Fibroblast of upper back skin (primary cell): ENCODE measurements at regions not wholly inside any gene's neighbourhood (a gene's known extent, or its start where the extent isn't known, plus 50 kb on each side); places are given as distances from the start of the nearest gene placed in this dataset.
"Not testable (repeated sequence)": the region's sequence is repeated elsewhere in the genome, so short reads cannot be mapped to it uniquely, and the experiment has no call there.

Experiments
- DNase-seq: peaks from one replicate; pipeline ENCODE4 v3.0.0-alpha.2; 2013

- DNase-seq: no peak
These were observed 198.3 kb downstream of the OTOL1 start for GRCh38 chr3:161694682-161695564.

- DNase-seq: no peak
These were observed 199.2 kb downstream of the OTOL1 start for GRCh38 chr3:161695811-161696210.

- DNase-seq: no peak
These were observed 204.4 kb downstream of the OTOL1 start for GRCh38 chr3:161700998-161701397.

DNA sequence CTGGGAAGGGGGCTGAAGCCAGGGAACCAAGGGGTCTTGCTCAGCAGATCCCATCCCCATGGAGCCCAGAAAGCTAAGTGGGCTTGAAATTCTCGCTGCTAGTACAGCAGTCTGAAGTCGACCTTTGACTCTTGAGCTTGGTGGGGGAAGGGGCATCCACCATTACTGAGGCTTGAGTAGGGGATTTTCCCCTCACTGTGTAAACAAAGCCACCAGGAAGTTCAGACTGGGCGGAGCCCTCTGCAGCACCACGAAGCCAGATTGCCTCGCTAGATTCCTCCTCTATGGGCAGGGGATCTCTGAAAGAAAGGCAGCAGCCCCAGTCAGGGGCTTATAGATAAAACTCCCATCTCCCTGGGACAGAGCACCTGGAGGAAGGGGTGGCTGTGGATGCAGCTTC is 210.6 kb downstream of the OTOL1 start:
- not testable (repeated sequence) for DNase-seq

DNA sequence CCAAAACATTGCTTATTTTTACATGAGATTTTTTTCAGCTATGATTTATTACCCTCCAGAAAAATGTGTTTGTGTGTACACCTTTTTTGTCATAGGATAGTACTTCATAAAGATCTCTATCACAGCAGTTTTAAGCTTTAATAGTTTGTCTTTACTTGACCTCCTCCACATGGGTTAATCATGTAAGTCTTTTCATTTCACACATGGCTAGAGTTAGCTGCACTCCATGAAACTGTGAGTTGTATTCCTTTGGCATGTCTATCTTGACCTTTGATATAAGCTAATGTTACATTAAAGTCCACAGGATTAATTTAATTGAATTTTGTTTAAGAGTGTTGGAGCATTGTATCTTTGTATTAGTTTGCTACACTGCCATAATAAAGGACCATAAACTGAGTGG is 217.1 kb downstream of the OTOL1 start:
- DNase-seq: no peak

- no peak for DNase-seq
These were observed 235.4 kb downstream of the OTOL1 start for GRCh38 chr3:161731968-161732367.

DNA sequence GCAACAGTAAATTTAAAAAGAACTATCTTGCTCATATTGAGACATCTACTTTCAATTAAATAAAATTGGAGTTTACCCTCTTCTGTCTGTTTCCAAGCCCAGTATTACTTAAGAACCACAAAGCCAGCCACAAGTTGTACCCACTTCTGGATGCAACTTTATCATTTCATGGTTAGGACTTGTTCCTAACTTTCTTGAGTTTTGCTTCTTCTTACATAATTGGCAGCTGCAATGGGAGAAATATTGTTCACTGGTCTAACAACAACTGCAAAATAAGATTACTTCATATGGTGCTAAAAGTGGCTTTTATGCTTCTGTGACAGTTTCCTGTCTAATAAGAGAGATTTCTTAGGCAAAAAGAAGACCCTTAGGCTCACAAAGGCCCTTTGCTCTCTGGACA is 240.6 kb downstream of the OTOL1 start:
- no peak for DNase-seq

DNA sequence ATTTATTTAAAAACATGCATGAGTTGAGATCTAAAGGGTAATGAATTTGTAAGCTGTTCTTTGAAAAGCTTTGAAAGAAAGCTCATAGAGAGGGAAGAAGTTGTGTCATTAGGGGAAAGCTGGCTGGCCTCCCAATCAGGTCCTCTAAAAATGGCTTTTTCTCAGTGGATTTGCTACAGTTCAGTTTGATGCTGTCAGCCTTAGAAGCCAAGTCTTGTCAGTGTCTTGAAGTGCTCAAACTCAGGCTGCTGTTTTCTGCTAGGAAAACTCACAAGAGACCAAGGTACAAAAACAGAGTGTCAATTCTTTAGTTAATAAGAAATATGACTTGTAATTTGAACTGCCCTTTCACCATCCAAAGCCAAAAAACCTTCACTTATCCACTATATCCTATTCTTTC is 243.8 kb downstream of the OTOL1 start:
- no peak for DNase-seq

- DNase-seq: no peak
These were observed 247.8 kb downstream of the OTOL1 start for GRCh38 chr3:161744366-161744765.

DNA sequence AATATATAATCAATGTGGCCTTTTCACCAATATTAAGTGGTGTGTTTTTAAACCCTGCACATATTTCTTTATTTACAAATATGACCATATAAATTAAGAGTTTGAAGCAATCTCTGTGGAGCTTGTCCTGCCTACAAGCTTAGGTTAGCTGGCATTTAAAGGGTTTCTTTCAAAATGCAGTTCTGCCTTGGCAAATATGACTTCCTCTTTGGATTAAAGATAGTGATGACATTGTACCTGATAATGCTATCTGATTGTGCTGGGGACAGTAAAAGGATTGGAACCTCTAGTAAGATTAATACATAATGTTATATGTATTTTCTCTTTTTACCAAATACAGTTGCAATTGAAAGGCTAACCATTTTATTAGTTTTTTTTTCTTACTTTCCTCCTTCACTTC is 249.1 kb downstream of the OTOL1 start:
- no peak for DNase-seq

DNA sequence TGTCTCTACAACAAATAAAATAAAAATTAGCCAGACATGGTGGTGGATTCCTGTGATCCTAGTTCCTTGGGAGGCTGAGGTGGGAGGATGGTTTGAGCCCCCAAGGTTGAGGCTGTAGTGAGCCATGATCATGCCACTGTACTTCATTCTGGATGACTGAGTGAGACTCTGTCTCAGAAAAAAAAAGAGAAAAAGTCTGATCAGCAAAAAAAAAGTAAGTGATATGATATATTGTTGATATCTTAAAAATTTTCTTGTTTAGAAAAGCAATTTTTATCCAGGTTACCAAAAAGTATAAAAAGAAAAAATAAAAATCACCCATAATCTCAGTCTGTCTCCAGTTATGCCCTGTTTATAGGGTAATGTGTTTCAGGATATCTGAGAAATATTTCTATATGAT is 251.4 kb downstream of the OTOL1 start:
- DNase-seq: no peak

DNA sequence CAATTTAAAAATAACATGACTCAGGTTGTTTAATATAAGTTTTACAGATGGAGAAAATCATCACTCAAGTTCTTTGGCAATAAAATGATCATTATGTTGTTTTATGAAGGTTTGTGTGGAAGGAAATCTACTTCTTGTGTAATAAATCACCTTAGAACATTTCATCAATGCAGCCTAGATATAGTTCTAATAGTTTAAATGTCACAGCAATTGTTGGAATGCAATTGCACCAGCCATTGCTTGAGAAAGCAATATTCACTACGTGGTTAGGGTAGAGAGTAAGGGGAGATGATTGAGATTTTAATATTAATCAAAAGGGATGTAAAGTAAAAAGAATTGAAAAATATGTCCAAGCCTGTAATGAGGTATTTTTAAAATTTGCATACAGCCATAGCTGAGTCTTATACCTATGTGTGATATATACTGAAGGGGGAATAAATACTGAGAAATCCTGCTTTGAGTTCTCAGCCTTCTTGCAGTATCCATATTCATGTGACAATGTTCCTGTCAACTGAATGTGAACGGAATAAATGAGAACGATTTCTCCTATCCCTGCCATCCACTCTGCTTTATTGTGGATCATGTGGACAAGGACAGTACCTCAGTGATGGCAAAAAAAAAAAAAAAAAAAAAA is 257.9 kb downstream of the OTOL1 start:
- no peak for DNase-seq

- no peak for DNase-seq
These were observed 262.8 kb downstream of the OTOL1 start for GRCh38 chr3:161759444-161759843.

DNA sequence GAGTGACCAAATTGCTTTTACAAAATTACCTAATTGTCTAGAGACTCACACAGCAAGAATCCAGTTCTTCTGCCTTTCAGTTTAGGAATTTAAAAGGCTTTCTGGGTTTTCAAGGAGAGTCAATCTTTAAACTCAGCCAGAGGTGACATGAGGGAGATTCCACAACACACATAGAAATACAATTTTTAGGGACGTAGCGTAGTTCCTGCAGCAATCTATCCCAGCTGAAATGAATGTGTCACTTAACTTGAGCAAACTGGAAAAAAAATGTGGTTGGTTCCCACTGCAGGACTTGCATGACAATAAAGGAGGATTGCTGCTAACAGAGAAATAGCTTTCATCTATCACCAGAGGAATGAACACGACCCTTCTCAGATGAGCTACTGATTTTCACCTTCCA is 269.7 kb downstream of the OTOL1 start:
- no peak for DNase-seq

DNA sequence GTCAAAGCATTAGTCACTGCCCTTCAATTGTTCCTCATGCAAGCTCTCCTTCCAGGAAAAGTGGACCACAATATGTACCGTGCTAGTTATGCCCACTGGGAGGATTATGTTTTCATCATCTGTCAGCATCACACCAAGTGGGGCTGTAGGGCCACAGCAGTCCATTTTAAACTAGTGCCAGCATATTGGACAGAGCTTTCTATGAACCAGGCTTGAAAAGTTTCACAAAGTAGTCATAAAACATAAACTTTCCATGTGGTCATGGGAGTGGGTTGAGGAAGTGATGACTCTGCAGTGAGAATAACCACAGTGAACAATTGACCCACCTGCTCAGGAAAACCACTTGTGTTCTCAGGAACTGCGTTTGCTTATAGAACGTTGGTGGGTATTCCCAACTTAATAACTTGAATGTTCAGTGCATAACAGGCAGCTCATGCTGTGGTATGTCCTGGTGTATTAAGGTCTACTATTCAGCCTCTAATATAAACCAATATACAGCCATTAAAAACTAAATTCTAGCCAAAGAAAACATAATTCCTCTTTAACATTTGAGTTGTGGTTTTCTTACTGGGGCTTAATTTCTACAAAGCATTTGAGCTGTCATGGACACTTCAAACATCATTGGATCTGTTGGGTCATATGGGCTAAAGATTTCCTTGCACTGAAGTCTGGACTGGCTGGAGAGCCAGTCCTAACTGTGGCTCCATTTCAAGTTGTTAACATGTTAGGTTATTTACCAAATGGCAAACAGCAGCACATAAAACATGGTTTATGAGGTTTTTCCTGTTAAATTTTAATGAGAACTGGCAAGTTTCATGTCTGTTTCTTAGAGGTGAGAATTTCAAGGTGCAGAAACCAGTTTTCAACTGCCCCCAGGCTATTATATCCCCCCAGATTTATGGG is 274.1 kb downstream of the OTOL1 start:
- peak; percentile 1 for DNase-seq

- DNase-seq: no peak
These were observed 284.8 kb downstream of the OTOL1 start for GRCh38 chr3:161781381-161781780.

- DNase-seq: no peak
These were observed 296.8 kb downstream of the OTOL1 start for GRCh38 chr3:161793194-161793930.

DNA sequence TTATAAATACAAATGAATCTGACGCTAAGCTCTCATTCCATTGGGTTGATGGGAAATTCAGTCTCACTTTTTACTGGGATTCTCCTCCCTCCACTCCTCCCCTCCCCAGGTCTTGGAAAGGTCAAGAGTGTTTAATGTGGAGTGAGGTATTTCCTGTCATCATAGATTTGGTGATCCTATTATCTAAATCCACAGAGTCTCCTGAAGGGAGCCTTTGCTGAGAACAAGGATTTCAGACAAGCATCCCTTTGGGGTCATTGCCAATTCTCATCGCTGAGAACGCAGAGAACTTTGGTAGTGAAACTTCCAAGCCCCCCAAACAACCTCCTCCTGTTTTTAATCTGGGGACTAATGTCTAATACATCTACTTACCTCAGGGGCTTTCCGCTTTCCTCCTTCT is 297.9 kb downstream of the OTOL1 start:
- DNase-seq: no peak

DNA sequence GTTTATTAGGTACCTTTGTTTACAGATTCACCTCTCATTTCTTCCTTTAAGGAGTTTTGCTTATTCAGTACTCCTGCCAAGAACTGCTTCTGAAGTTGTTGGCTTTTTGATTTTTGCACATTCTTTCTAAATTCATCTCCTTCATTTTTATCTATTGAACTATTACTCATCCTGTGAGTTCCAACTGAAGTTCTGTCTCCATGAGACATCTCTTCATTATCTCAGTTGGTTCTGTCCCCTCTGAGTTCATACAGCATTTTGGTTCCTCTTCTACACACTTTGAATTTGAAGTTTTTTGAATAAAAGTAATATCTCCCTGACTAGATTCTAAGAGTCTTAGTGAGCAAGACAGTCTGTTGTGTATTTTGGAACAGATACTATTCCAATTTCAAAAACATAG is 299.7 kb downstream of the OTOL1 start:
- no peak for DNase-seq

- DNase-seq: no peak
These were observed 300.2 kb downstream of the OTOL1 start for GRCh38 chr3:161796780-161797179.

DNA sequence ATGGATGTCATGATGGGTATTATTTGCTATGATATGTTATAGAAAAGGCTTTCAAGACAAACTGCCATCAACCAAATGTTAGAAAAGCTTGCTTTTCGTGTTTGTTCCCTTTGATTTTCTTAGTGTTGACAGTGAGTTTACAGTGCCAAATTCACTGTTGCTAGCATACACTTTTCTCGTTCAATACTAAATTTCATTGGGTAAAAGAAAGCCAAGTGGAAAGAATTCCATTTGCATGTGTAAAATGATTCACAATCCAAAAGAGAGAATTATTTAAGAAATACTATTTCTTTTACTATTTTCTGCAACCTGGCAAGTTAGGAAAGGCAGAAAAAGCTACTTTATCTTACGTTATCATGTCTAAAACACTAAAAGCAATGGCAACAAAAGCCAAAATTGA is 301.4 kb downstream of the OTOL1 start:
- DNase-seq: no peak

- DNase-seq: no peak
These were observed 304.5 kb downstream of the OTOL1 start for GRCh38 chr3:161800985-161801559.
